Urinary bladder (tissue), 3 donors: ENCODE measurements at regions not wholly inside any gene's neighbourhood (a gene's known extent, or its start where the extent isn't known, plus 50 kb on each side); places are given as distances from the start of the nearest gene placed in this dataset.
A peak's percentile ranks its signal among the peaks of the same experiment; 100 is the strongest.

Experiments
- DNase-seq: peaks from one replicate; pipeline ENCODE4 v3.0.0-alpha.2; 2015; ENCODE audit errors: extremely low spot score
- H3K27ac ChIP-seq: one replicate; pipeline ENCODE4 v1.5.1; 2013; ENCODE audit warnings: low read depth, mild to moderate bottlenecking, moderate library complexity
- H3K36me3 ChIP-seq: one replicate; pipeline ENCODE4 v1.6.1; 2013; ENCODE audit warnings: mild to moderate bottlenecking, moderate library complexity; ENCODE audit not compliant: insufficient read depth
- H3K4me1 ChIP-seq: one replicate; pipeline ENCODE4 v1.6.1; 2013; ENCODE audit warnings: mild to moderate bottlenecking, moderate library complexity; ENCODE audit not compliant: insufficient read depth
- H3K4me3 ChIP-seq: one replicate; pipeline ENCODE4 v1.5.1; 2013; ENCODE audit warnings: low read depth, low read length
- WGBS: extraction: QIAGEN DNeasy Blood & Tissue Kit; methylation state at CpG from one replicate; pipeline ENCODE4 v1.1.7; 2013; 5-methylcytosine and 5-hydroxymethylcytosine counted together
- donor health status: healthy with polysubstance abuse.
- donor health status: healthy.

DNA sequence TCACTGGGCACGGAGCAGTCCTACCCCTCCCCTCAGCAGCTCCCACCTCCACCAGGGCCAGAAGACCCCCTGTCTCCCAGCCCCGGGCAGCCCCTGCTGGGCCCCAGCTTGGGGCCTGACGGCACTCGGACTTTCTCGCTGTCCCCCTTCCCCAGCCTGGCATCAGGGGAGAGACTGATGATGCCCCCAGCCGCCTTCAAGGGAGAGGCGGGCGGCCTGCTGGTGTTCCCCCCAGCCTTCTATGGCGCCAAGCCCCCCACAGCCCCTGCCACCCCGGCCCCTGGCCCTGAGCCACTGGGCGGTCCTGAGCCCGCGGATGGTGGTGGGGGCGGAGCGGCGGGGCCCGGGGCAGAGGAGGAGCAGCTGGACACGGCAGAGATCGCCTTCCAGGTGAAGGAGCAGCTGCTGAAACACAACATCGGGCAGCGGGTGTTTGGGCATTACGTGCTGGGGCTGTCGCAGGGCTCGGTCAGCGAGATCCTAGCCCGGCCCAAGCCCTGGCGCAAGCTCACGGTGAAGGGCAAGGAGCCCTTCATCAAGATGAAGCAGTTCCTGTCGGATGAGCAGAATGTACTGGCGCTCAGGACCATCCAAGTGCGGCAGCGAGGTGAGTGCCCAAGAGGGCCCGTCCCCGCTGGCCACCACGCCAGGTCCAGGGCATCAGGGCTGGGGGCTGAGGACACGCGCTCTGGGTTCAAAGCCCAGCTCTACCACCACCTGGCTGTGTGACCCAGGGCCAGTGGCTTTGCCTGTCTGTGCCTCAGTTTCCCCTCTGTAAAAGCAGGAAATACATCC is 58.6 kb downstream of the PHETA1 start:
- no peaks in the 10 kb centered on the region for H3K36me3 ChIP-seq
- H3K4me3 ChIP-seq, result no peak overlapping the region
- WGBS, result 74% methylated on average over 37 of the region's 37 CpGs
- no peaks in the 10 kb centered on the region for H3K4me1 ChIP-seq
- H3K27ac ChIP-seq, result no peak overlapping the region
- DNase-seq, result no peak

DNA sequence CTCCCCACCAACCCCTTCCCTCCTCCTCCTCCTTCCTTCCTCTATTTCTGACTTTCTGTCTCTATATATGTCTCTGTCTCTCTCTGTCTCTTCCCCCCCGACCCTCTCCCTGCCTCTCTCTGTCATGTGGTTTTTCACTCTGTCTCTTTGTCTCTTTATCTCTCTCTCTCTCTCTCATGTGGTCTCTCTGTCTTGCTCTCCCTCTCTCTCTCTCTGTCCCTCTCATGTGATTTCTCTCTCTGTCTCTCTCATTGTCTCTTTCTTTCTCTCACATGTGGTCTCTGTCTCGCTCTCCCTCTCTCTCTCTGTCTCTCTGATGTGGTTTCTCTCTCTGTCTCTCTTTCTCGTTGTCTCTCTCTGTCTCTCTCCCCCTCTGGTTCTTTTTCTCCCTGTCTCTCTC is 59.3 kb downstream of the PHETA1 start:
- Histone ChIP-seq H3K27ac (no peak overlapping the region), H3K4me1 (no peaks in the 10 kb centered on the region), H3K36me3 (no peaks in the 10 kb centered on the region), H3K4me3 (no peak overlapping the region)
- 66% methylated on average over 3 of the region's 3 CpGs for WGBS
- no peak for DNase-seq

DNA sequence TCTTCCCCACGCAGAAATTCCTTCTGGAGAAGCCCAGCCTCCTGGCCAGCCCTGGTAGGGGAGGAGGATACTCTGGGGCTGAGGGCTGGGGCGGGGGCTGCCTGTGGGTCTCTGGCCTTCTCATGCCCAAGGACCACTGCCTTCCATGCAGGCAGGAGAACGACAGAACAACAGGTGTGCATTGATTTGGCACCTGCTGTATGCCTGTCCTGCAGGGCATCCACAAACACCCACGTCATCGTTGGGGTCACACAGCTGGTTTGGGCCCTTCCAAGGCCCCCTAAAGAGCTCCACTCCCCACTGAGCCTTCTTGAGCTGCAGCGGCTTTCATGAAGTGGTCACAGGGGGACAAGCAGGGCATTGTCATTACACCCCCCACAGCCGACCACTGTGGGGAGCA is 60.4 kb downstream of the PHETA1 start:
- Histone ChIP-seq H3K27ac (no peak overlapping the region), H3K4me3 (no peak overlapping the region), H3K4me1 (no peaks in the 10 kb centered on the region), H3K36me3 (no peaks in the 10 kb centered on the region)
- DNase-seq, result no peak
- WGBS, result 85% methylated on average over 7 of the region's 7 CpGs

DNA sequence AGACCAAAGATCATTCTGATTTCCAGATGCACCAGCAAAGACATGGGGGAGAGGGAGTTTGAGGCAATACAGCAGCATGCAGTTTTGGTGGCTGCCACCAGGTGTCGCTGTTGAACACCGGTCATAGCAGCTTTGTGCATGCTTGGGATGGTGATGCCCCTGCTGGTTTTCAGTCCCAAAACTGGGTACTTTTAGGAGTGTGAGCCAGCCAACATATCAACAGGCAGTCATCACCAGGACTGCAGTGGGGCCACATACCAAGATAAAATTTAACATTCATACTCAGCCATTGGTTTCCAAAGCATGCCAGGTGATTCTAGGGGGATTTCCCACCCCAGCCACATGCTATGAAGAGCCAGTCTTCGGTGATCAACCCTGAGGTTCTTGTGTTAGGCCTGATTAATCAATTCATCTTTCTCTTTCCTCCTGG is 64.2 kb downstream of the PHETA1 start:
- DNase-seq, result no peak
- H3K4me1 ChIP-seq, result no peaks in the 10 kb centered on the region
- no peak overlapping the region for H3K4me3 ChIP-seq
- no peaks in the 10 kb centered on the region for H3K36me3 ChIP-seq
- no peak overlapping the region for H3K27ac ChIP-seq
- WGBS, result 43% methylated on average over 3 of the region's 3 CpGs

DNA sequence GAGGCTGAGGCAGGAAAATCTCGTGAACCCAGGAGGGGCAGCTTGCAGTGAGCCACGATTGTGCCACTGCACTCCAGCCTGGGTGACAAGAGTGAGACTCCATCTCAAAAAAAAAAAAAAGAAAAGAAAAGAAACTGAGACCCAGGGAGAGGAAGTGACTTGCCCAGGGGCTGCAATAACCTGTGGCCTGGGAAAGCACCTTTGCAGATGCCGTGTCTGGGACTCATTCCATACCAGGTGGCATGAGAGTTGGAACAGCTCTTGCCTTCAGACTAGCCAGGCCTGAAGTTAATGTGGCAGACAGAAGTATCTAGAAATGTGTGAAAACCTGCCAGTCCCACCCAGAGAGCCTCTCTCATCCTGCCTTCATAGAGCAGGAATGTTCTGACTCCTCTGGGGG is 65.4 kb downstream of the PHETA1 start:
- Histone ChIP-seq H3K27ac (no peak overlapping the region), H3K4me3 (no peak overlapping the region), H3K4me1 (no peaks in the 10 kb centered on the region), H3K36me3 (no peaks in the 10 kb centered on the region)
- 86% methylated on average over 3 of the region's 3 CpGs for WGBS
- no peak for DNase-seq

DNA sequence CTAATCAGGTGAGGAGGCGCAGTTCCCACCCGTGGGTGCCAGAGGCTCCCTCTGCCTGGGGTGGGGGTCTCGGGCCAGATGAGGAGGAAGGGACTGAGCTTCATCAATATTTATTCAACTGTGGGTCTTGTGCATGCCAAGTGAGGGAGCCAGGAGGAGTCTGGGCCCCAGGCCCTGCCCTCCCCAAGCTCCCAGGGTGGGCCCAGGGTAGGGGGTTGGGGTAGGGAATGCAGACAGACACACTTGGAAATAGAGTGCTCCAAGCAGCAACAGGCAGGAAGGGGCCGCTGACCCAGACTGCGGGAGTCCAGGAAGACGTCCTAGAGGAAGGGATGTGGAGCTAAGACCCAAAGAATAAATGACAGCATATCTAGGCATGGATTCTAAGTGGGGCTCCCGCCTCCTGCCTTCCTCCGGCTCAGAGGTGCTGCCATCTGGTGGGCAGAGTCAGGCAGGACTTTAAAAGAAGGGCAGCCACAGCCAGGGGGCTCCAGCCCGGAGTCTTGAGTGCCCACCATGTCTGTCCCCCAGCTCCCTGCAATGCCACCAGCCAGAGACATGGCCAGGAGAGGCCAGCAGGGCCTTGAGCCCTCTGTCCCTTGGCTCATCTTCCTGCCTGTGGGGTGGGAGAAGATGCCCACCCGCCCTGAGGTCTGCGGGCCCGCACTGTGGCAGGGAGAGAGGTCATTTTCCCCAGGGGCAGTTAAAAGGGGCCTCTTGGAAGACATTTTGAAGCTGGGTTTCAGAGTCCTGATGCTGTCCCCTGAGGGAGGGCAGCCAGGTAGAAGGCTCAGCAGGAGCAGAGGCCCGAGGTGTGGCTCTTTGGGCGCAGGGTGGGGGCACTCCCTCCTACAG is 70.1 kb downstream of the PHETA1 start:
- Histone ChIP-seq H3K36me3 (no peaks in the 10 kb centered on the region), H3K4me1 (no peaks in the 10 kb centered on the region), H3K27ac (no peak overlapping the region), H3K4me3 (no peak overlapping the region)
- WGBS, result 53% methylated on average over 14 of the region's 14 CpGs
- peak; percentile 25 for DNase-seq

DNA sequence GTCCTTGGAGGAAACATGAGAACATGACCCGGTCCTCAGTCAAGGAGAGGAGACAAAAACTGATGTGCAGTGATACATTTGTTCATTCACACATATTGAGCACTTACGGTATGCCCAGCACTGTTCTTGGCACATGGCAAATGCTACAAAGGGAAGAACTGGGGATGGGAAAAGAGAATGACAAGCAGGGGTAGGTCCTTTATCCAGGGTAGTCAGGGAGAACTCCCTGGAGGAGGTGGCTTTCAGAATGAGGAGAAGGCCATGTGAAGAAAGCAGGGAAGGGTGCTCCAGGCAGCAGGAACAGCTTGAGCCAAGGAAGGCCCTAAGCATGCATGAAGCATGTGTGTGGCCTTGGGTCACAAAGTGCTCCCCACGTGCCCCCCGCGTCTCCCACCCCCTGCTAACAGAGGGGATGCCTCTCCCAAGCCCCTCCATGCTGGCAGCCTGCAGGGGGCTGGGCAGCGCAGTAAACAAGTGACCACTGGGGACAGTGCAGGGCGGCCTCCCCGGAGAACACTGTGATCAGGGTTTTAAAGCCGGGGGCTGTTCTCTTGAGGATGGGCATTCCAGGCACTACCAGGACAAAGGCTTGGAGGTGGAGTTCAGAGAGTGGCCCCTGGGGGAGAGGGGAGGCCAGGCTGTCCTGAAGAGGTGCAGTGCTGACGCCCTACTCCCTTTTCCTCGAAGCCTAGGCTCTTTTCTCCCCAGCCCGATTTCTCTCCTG is 71.0 kb downstream of the PHETA1 start:
- no peak for DNase-seq
- Histone ChIP-seq H3K36me3 (no peaks in the 10 kb centered on the region), H3K27ac (no peak overlapping the region), H3K4me3 (no peak overlapping the region), H3K4me1 (no peaks in the 10 kb centered on the region)
- WGBS, result 81% methylated on average over 12 of the region's 12 CpGs

DNA sequence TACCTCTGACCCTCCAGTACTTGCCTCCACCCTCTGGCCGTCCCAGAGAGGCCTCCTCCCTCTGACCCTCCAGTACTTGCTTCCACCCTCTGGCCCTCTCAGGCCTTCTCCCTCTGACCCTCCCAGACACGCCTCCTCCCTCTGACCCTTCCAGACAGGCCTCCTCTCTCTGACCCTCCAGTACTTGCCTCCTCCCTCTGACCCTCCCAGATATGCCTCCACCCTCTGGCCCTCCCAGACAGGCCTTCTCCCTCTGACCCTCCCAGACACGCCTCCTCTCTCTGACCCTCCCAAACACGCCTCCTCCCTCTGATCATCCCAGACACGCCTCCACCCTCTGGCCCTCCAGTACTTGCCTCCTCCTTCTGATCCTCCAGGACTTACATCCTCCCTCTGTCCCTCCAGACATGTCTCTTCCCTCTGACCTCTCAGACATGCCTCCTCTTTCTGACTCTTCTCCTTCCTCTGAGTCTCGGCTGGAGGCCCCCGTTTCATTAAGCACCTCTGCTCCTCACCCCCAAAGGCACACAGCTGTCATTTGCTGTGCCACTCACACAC is 71.9 kb downstream of the PHETA1 start:
- no peak for DNase-seq
- no peaks in the 10 kb centered on the region for H3K4me1 ChIP-seq
- H3K36me3 ChIP-seq, result no peaks in the 10 kb centered on the region
- WGBS, result 81% methylated on average over 7 of the region's 7 CpGs
- no peak overlapping the region for H3K27ac ChIP-seq
- no peak overlapping the region for H3K4me3 ChIP-seq

DNA sequence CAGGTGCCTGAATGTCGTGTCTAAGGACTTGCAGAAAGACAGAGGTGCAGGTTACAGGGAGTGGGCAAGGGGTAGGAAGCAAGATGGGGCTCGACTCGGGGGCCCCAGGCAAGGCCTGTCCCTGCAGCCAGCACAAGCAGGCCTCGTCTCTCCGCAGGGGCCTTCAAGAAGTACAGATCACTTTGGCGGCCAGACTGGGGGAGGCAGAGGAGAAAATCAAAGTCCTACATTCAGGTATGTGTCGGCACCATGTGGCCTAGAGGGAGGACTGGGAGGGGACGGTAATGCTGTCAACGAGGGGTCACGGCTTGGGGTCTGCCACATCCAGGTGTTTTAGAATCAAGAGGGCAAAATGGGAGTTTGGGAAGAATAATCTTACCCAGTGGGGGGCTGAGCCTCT is 73.7 kb downstream of the PHETA1 start:
- no peak overlapping the region for H3K4me3 ChIP-seq
- DNase-seq, result no peak
- no peak overlapping the region for H3K27ac ChIP-seq
- WGBS, result 80% methylated on average over 10 of the region's 10 CpGs
- H3K4me1 ChIP-seq, result no peaks in the 10 kb centered on the region
- H3K36me3 ChIP-seq, result no peaks in the 10 kb centered on the region

DNA sequence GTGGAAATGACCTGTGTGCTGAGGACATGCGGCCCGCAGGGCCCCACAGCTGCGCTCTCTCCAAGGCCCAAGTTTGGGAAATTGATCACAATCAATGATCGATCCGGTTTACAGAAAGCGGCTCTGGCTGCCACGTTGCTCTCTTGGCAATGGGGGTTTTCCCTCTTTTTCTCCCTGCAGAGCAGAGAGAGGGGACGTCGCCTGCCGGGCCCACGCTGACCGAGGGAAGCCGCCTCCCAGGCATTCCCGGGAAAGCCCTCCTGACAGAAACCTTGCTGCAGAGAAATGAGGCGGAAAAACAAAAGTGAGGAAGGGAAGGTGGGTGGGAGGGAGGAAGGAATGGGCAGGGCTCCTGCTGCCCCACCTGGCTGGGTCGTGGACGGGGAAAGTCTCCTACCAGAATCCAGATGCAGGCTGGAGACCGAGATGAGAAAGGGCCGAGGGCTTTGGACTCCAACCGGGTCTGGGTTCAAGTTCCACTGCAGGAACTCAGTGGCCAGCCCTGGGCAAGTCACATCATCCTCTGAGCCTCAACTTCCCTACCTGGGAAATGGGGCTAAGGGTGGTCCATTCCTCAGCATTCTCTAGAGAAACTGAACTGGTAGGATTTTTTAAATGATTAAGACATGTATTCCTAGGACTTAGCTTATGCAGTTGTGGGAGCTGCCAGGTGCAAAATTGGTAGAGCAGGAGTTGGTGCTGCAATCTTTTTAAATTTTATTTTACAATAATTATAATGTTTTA is 75.5 kb downstream of the PHETA1 start:
- no peak overlapping the region for H3K27ac ChIP-seq
- no peak for DNase-seq
- no peak overlapping the region for H3K4me3 ChIP-seq
- WGBS, result 80% methylated on average over 20 of the region's 20 CpGs
- H3K4me1 ChIP-seq, result no peaks in the 10 kb centered on the region
- no peaks in the 10 kb centered on the region for H3K36me3 ChIP-seq

DNA sequence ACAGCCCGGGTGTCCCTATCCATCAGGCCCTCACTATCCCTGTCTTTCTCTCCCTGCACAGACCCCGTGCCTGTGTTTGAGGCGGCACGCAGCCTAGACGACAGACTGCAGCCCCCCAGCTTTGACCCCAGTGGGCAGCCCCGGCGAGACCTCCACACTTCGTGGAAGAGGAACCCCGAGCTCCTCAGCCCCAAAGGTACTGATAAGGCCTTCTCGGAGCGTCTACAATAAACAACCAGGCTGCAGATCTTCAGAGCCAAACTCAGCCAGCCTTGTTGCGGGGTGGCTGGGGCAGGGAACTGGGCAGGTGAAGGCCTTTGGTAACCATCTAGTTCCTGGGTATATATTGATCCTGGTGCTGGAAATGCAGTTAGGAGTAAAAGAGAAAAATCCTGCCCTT is 77.5 kb downstream of the PHETA1 start:
- 86% methylated on average over 12 of the region's 12 CpGs for WGBS
- Histone ChIP-seq H3K27ac (no peak overlapping the region), H3K36me3 (no peaks in the 10 kb centered on the region)

DNA sequence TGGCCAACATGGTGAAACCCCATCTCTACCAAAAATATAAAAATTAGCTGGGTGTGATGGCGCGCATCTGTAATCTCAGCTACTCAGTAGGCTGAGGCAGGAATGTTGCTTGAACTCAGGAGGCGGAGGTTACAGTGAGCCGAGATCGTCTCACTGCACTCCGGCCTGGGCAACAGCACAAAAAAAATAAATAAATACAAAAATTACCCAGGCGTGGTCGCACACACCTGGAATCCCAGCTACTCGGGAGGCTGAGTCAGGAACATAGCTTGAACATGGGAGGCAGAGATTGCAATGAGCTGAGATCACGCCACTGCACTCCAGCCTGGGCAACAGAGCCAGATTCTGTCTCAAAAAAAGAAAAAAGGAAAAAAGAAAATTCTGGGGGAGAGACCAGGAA is 80.1 kb downstream of the PHETA1 start:
- H3K4me3 ChIP-seq, result no peak overlapping the region
- H3K36me3 ChIP-seq, result no peaks in the 10 kb centered on the region
- no peak for DNase-seq
- no peaks in the 10 kb centered on the region for H3K4me1 ChIP-seq
- H3K27ac ChIP-seq, result no peak overlapping the region
- 90% methylated on average over 10 of the region's 10 CpGs for WGBS

More for the DNA sequence above, 77.5 kb downstream of the PHETA1 start:
- DNase-seq, result no peak
- no peaks in the 10 kb centered on the region for H3K4me1 ChIP-seq
- no peak overlapping the region for H3K4me3 ChIP-seq
